H9 (cell line): ENCODE measurements at regions not wholly inside any gene's neighbourhood (a gene's known extent, or its start where the extent isn't known, plus 50 kb on each side); places are given as distances from the start of the nearest gene placed in this dataset.

Source experiments
- DNase-seq: peaks from one replicate; pipeline ENCODE4 v3.0.0-alpha.2; 2017
- H2AFZ ChIP-seq: one replicate; pipeline ENCODE4 v1.6.1; 2013; ENCODE audit warnings: mild to moderate bottlenecking, low read length, control low read depth, moderate library complexity
- H2AK5ac ChIP-seq: 2 replicates; pipeline ENCODE4 v1.6.1; 2013; ENCODE audit warnings: low read length, control low read depth, mixed read lengths; ENCODE audit not compliant: insufficient read length
- H2BK120ac ChIP-seq: one replicate; pipeline ENCODE4 v1.6.1; 2013; ENCODE audit warnings: low read depth, mild to moderate bottlenecking, low read length, control low read depth, inconsistent platforms; ENCODE audit not compliant: poor library complexity, severe bottlenecking
- H2BK12ac ChIP-seq: 2 replicates; pipeline ENCODE4 v1.6.1; 2013; ENCODE audit warnings: low read length, control low read depth, mixed read lengths, low read depth; ENCODE audit not compliant: insufficient read length
- H2BK15ac ChIP-seq: 2 replicates; pipeline ENCODE4 v1.6.1; 2013; ENCODE audit warnings: low read depth, low read length, control low read depth
- H2BK20ac ChIP-seq: one replicate; pipeline ENCODE4 v1.6.1; 2013; ENCODE audit warnings: low read depth, mild to moderate bottlenecking, low read length, control low read depth, inconsistent platforms; ENCODE audit not compliant: poor library complexity, severe bottlenecking
- H2BK5ac ChIP-seq: 2 replicates; pipeline ENCODE4 v1.6.1; 2013; ENCODE audit warnings: low read length, control low read depth, mixed read lengths; ENCODE audit not compliant: insufficient read length
- H3K14ac ChIP-seq: 2 replicates; pipeline ENCODE4 v1.6.1; 2013; ENCODE audit warnings: low read length, control low read depth; ENCODE audit not compliant: insufficient read depth
- H3K18ac ChIP-seq: 2 replicates; pipeline ENCODE4 v1.6.1; 2013; ENCODE audit warnings: low read depth, mild to moderate bottlenecking, mixed read lengths, low read length, control low read depth; ENCODE audit not compliant: insufficient read length
- H3K23ac ChIP-seq: 2 replicates; pipeline ENCODE4 v1.6.1; 2013; ENCODE audit warnings: low read length, control low read depth, mixed read lengths, low read depth; ENCODE audit not compliant: insufficient read length
- H3K23me2 ChIP-seq: 2 replicates; pipeline ENCODE4 v1.6.1; 2013; ENCODE audit warnings: low read depth, mild to moderate bottlenecking, mixed read lengths, low read length, control low read depth; ENCODE audit not compliant: insufficient read length, poor library complexity, severe bottlenecking
- H3K27ac ChIP-seq: 2 replicates; pipeline ENCODE4 v1.5.1; 2013; ENCODE audit warnings: low read length, control low read depth, mixed read lengths, low read depth; ENCODE audit not compliant: insufficient read length
- H3K27me3 ChIP-seq: 2 replicates; pipeline ENCODE4 v1.6.1; 2013; ENCODE audit warnings: low read length, control low read depth, inconsistent platforms; ENCODE audit not compliant: insufficient read depth
- H3K4ac ChIP-seq: 2 replicates; pipeline ENCODE4 v1.6.1; 2013; ENCODE audit warnings: low read depth, mild to moderate bottlenecking, control low read depth, inconsistent platforms, low read length, moderate library complexity
- H3K4me1 ChIP-seq: 2 replicates; pipeline ENCODE4 v1.6.1; 2013; ENCODE audit warnings: low read length, control low read depth, inconsistent platforms; ENCODE audit not compliant: insufficient read depth
- H3K4me2 ChIP-seq: 2 replicates; pipeline ENCODE4 v1.6.1; 2013; ENCODE audit warnings: low read length, control low read depth, mixed read lengths; ENCODE audit not compliant: insufficient read length, insufficient read depth
- H3K56ac ChIP-seq: 2 replicates; pipeline ENCODE4 v1.6.1; 2013; ENCODE audit warnings: low read depth, mild to moderate bottlenecking, mixed read lengths, low read length, control low read depth; ENCODE audit not compliant: insufficient read length
- H3K79me1 ChIP-seq: 2 replicates; pipeline ENCODE4 v1.6.1; 2013; ENCODE audit warnings: low read depth, mild to moderate bottlenecking, moderate library complexity, low read length, control low read depth, inconsistent platforms; ENCODE audit not compliant: insufficient read depth, poor library complexity, severe bottlenecking
- H3K79me2 ChIP-seq: 2 replicates; pipeline ENCODE4 v1.6.1; 2013; ENCODE audit warnings: low read length, control low read depth, inconsistent platforms; ENCODE audit not compliant: insufficient read depth
- H3K9ac ChIP-seq: 2 replicates; pipeline ENCODE4 v1.6.1; 2013; ENCODE audit warnings: low read length, control low read depth, mixed read lengths; ENCODE audit not compliant: insufficient read length; ENCODE audit errors: extremely low read depth
- H3K9me3 ChIP-seq: one replicate; pipeline ENCODE4 v1.6.1; 2013; ENCODE audit warnings: low read depth, low read length, inconsistent platforms; ENCODE audit not compliant: control insufficient read depth
- H3T11ph ChIP-seq: one replicate; pipeline ENCODE4 v1.6.1; 2013; ENCODE audit warnings: mild to moderate bottlenecking, low read length, control low read depth, inconsistent platforms
- H4K20me1 ChIP-seq: one replicate; pipeline ENCODE4 v1.6.1; 2013; ENCODE audit not compliant: control insufficient read depth, insufficient read length, insufficient read depth
- H4K5ac ChIP-seq: 2 replicates; pipeline ENCODE4 v1.6.1; 2013; ENCODE audit warnings: low read depth, mild to moderate bottlenecking, mixed read lengths, low read length, control low read depth; ENCODE audit not compliant: insufficient read length
- H4K8ac ChIP-seq: replicated peaks from 2 replicates; pipeline ENCODE4 v1.6.1; 2013; ENCODE audit warnings: low read length, control low read depth, mixed read lengths, low read depth; ENCODE audit not compliant: insufficient read length
- H4K91ac ChIP-seq: 2 replicates; pipeline ENCODE4 v1.6.1; 2013; ENCODE audit warnings: low read depth, mild to moderate bottlenecking, moderate library complexity, mixed read lengths, low read length, control low read depth; ENCODE audit not compliant: insufficient read length
- H3K27ac Mint-ChIP-seq, 3 experiments: 2 replicates in 2 of 3; 3 replicates in 1 of 3; pipeline ENCODE4 v1.8.0; 2020 to 2021; ENCODE audit warnings: mixed read lengths in 3 of 3, mild to moderate bottlenecking in 1 of 3, moderate library complexity in 1 of 3
- H3K27me3 Mint-ChIP-seq: 2 replicates; pipeline ENCODE4 v1.8.0; 2021; ENCODE audit warnings: low read depth, mild to moderate bottlenecking, moderate library complexity, mixed read lengths
- H3K36me3 Mint-ChIP-seq, 3 experiments: 2 replicates in 2 of 3; 3 replicates in 1 of 3; pipeline ENCODE4 v1.8.0; 2020 to 2021; ENCODE audit warnings: low read depth in 3 of 3, mixed read lengths in 3 of 3; ENCODE audit not compliant: insufficient read depth in 1 of 3
- H3K4me1 Mint-ChIP-seq, 2 experiments: 2 replicates each; pipeline ENCODE4 v1.8.0; 2020; ENCODE audit warnings: mixed read lengths in 2 of 2
- H3K4me3 Mint-ChIP-seq, 2 experiments: 2 replicates in 1 of 2; 3 replicates in 1 of 2; pipeline ENCODE4 v1.8.0; 2020 to 2021; ENCODE audit warnings: mild to moderate bottlenecking in 2 of 2, mixed read lengths in 2 of 2, moderate library complexity in 1 of 2
- H3K9me3 Mint-ChIP-seq, 2 experiments: 2 replicates in 1 of 2; 3 replicates in 1 of 2; pipeline ENCODE4 v1.8.0; 2020; ENCODE audit warnings: mild to moderate bottlenecking in 2 of 2, mixed read lengths in 2 of 2, moderate library complexity in 1 of 2
- CTCF ChIP-seq: fragments of 200-600 bp; sonication (generic); conservative IDR thresholded peaks from 3 replicates; pipeline ENCODE4 v1.8.0; 2021; ENCODE audit warnings: antibody characterized with exemption, mild to moderate bottlenecking
- WGBS: extraction: QIAGEN DNeasy Blood & Tissue Kit; methylation state at CpG from one replicate; pipeline ENCODE4 v1.1.7; 2013; ENCODE audit warnings: missing lambda C conversion rate, low lambda C conversion rate, mixed read lengths; ENCODE audit not compliant: insufficient read length; ENCODE audit errors: extremely low coverage; 5-methylcytosine and 5-hydroxymethylcytosine counted together

DNA sequence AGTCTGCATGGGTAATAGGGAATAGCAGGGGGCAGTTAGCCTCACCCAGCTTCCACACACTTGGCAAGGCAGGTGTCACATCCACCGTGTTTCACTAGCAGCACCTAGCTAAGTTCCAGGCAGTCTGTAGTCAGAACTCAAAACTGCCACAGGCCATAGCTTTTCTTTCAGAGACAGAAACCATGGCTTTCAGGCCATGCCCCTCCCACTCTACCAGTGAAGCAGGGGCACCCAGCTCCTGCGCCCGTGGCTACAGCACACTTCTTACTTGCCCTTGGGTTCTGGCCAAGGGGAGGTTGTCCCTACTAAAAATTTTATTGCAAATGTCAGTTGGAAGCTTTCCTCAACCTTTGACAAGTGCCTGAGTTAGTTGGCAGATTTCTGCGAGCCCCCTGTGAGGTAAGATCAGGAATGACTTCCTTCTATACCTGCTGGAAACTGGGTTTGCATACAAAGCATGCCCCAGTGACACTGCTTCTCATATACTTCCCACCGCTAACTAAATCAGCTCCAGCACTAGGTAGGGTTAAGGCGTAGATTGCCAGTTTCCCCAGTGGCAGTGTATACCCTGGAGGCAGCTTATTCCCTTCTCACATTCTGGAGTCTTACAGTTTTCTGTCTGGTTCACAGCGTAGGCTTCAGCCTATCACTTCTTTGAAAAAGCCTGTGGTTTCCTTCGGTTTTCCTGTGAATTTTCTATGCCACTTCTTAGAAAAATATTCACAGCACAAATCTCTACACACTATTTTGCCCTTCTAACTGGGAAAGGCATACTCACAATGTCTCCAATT, 139.0 kb upstream of the LUZP2 start:
- no peak overlapping the region for H3K4me3 Mint-ChIP-seq
- Histone ChIP-seq H3K79me1 (no peaks in the 10 kb centered on the region), H3K9me3 (no peaks in the 10 kb centered on the region), H3K23ac (no peak overlapping the region), H2BK5ac (no peak overlapping the region), H3K9ac (no peak overlapping the region), H3K18ac (no peak overlapping the region), H3K27ac (no peak overlapping the region), H2BK120ac (no peak overlapping the region), H3K4ac (no peak overlapping the region), H3K27me3 (no peaks in the 10 kb centered on the region), H2BK15ac (no peak overlapping the region), H2AFZ (no peak overlapping the region), H3K14ac (no peak overlapping the region), H2BK20ac (no peak overlapping the region), H3K23me2 (no peaks in the 10 kb centered on the region), H3K56ac (no peak overlapping the region), H3K4me2 (no peak overlapping the region), H4K5ac (no peak overlapping the region), H4K8ac (no peak overlapping the region), H4K20me1 (no peaks in the 10 kb centered on the region), H3K4me1 (no peaks in the 10 kb centered on the region), H4K91ac (no peak overlapping the region), H2BK12ac (no peak overlapping the region), H2AK5ac (no peak overlapping the region), H3T11ph (no peak overlapping the region), H3K79me2 (no peaks in the 10 kb centered on the region)
- H3K9me3 Mint-ChIP-seq, result peaks cover 15% of the 10 kb centered on the region in 2 experiments; a peak in 4 of 5 replicates
- H3K36me3 Mint-ChIP-seq, result peaks cover 5 to 15% (median 5%) of the 10 kb centered on the region in 3 experiments; a peak in 6 of 7 replicates
- DNase-seq, result no peak
- TF ChIP-seq CTCF, result no peak
- WGBS, result no CpG with 5 or more reads among the region's 8 CpGs
- no peaks in the 10 kb centered on the region for H3K27me3 Mint-ChIP-seq
- no peaks in the 10 kb centered on the region for H3K4me1 Mint-ChIP-seq
- H3K27ac Mint-ChIP-seq, result no peak overlapping the region; a peak in 1 of 7 replicates
